GM19099 (cell line): ENCODE measurements at regions not wholly inside any gene's neighbourhood (a gene's known extent, or its start where the extent isn't known, plus 50 kb on each side); places are given as distances from the start of the nearest gene placed in this dataset.

Experiments used
- POLR2A ChIP-seq: IDR thresholded peaks from 3 replicates; pipeline ENCODE4 v1.6.1; 2011; ENCODE audit warnings: low read depth; ENCODE audit not compliant: insufficient read length; ENCODE audit errors: extremely low read depth

DNA sequence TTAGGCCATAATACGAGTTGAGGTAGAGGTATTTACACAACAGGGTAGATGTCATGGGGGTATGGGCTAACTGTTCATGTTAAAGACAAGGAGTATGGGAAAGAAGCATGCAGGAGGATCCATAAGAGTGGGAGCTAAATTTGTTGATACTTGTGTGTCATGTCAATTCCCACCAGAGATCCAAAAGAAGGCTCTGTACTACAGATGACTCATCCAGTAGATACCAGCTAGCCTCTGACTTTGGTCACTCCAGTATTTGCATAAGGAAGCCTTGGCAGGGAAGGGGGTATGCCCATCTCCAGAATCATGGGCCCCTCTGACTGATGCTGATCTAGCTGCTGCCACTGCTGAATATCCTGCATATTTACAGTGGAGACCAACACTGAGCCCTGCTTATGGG lies 743.7 kb upstream of the GRAMD2B start:
- no peak for TF ChIP-seq POLR2A

DNA sequence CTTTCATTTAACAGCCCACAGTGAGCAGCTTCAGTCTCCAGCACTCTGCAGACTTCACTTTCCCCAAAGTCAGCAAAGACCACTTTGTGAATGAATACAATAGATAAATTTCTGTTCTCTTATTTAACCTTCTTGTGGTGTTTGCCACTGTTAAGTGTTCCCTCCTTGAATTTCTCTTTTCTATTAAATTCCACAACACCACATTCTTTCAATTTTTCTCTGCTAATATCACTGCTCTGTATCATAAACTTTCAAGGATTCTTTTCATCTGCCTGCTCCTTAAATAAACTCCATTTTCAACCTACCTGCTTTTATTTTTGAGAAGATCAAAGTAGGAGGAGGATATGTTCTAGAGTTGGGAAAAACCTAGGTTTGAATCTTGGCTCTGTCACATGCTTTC lies 739.5 kb upstream of the GRAMD2B start:
- no peak for TF ChIP-seq POLR2A

DNA sequence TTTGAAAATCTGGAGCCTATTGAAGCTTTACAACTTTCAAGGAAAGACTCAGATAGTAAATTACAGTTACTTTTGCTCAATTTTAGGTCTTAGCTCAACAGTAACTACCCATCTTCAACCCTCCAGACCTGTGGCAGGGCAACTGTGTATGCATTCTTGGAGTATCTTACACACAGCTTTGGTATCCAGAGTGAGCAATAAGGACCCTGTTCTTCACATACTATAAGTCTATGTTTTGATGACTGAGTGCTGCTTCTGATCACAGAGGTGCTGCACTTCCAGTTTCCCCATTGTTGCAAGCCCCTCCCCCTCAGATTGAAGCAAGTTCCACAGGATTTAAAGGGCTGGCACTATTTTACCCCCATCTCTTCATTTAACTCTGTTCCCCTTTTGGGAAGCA lies 737.4 kb upstream of the GRAMD2B start:
- TF ChIP-seq POLR2A: no peak

DNA sequence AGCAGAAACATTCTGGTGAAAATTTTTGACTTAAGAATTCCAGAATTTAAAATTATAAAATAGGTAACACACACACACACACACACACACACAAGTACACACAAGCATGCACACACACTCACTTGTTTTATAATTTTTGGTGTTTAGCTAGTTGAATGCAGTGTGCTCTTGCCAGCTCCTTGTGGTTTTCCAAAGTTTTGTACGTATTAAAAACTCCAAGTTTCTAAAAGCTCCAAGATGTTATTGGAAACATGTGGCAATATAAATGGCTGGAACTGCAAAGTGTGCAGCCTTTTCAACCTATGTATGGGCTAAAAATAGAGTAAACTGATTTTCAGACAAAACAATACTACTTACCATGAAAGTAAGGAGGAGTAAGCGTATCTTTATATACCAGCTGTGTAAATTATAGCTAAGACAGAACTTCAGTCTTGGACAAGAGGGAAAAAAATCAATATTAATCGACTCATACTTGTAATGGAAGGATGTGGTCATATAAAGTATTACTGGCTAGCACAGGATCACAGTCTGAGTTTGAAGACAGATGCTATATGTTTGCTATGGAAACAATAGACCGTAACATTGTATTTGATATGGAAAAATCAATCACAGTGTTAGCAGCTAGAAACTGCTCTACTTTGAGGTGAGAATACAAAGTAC lies 727.1 kb upstream of the GRAMD2B start:
- TF ChIP-seq POLR2A: no peak

DNA sequence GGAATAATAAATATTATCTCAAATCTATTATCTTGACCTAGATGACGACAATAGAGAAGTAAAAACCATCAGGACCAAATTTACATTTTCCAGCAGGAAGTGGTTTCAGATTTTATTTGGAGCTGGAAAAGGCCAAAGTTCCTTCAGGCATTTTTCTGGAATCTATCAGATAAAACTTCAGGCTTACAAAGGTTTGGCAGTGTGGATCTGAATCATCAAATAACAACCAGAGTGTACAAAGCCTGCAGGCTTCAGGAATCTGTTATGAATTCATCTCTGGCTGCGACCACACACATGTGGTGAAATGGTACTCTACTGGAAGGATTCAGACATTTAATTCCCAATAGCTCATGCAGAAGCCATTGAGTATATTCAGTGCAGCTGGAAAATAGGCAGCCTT lies 726.4 kb upstream of the GRAMD2B start:
- TF ChIP-seq POLR2A: no peak

DNA sequence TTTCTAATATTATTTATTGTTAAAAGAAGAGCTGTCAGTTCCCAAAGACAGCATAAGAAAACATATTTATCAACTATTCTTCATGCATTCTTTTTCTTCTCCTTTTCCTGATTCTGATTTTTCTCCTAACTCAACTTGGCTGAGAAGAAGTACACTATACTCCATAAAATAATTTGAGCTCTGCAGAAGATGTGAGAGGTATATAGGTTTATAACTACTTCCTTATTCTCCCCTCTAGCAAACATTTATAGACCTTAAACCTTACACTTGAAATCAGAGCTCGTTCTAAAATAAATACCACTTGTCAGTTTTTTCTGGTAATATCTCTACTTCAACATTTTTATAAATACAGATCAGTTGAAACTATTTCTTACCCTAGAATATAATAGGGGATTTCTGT lies 724.8 kb upstream of the GRAMD2B start:
- no peak for TF ChIP-seq POLR2A

DNA sequence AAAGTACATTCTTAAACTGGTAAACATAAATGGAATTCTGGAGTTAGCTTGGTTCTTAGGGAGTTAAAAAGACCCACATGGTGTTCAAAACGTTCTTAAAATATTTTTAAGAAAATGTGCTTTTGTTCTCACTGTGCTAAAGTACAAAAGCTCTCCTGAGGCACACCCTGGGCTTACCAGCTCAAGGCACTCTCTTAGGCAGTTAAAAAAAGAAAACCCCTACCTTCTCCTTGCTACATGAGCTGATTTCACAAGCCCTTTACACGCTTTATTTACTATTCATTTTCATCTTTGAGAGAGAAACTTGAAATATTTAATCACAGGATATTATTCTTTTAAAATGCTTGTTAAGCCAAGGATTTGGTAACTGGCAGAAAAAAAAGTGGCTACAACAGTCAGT lies 723.3 kb upstream of the GRAMD2B start:
- TF ChIP-seq POLR2A: no peak

DNA sequence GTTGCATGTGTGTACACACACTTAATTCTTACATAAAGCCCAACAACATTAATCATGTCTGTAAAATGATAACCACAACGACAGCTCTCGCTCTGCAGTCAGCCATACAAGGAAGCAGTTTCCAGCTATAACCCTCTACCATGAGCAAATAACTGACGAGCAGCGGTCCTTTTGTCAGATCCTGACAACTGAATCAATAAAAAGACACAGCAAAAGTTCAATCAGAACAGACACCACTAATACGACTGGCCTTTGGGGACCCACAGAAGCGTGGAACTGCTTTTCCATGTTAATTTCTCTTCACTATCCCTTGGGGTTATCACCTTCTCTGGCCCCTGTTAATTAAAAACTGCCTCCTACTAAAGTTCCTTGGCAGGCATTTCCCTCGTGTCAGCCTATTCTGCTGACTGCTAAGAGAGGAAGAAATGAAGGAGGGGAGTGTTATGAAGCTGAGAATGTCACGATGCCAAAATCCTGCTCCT lies 722.8 kb upstream of the GRAMD2B start:
- no peak for TF ChIP-seq POLR2A

DNA sequence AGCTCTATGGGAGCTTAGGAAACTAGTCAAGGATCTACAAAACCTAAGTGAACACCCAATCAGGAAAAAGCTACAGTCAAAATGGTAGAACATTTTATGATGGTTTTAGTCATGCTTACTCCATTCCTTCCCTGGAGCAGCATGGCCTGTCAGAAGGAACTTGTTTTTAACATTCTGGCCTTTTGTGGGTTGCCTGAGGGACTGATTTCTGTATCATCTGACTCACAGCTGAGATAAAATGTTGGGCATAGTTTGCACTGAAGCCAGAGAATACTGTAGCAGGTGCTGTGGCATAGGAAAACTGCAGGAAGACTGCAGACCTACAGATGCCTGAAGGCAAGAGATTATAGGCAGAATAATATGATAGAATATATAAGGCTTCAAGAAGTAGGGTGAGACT lies 719.6 kb upstream of the GRAMD2B start:
- no peak for TF ChIP-seq POLR2A

DNA sequence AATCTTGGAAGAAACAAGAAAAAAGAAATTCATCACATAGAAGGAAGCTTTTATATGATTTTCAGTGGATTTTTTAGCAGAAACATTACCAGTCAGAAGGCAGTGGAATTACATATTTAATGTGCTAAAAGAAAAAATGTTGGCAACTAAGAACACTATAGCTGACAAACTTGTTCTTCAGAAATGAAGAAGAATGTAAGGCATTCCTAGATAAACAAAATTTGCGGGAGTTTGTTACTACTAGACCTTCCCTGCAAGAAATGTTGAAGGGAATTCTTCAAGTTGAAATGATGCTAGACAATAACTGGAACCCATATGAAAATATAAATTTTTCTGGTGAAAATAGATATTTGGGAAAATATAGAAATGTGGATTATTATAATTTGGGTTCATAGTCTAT lies 718.3 kb upstream of the GRAMD2B start:
- TF ChIP-seq POLR2A: no peak

DNA sequence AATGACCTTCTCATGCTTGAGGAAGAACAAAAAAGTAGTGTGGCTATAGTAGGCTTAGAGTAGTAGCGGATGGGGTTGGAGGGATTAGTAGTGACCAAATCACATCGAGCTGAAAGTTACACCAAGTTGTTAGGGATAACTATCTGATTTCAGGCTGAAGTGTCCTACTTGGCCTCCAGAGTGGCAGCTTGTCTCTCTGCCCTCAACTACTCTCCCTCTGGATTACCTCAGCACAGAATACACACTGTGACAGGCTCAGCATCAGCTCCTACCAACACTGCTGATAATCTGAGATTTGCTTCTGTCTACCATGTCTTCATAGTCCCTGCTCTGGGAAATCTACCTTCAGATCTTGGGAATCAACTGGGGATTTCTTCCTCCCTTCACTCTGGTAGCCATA lies 714.6 kb upstream of the GRAMD2B start:
- TF ChIP-seq POLR2A: no peak

DNA sequence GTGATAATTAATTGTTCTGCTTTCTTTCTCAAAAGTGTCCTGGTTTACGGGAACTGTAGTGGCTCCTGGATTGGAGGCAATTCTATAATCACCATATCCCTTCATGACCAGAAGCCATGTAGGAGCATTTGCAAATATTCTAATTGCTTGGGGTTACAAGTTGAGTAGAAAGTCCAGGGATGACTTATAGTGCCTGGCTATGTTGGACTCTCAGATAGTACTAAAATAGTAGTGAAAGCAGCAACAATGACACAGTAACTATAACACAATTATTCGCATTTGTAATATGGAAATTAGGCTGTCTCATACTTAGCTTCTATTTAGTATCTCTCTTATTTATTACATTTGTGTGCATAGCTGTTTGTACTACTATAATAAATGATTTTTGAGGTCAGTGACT lies 712.5 kb upstream of the GRAMD2B start:
- no peak for TF ChIP-seq POLR2A

DNA sequence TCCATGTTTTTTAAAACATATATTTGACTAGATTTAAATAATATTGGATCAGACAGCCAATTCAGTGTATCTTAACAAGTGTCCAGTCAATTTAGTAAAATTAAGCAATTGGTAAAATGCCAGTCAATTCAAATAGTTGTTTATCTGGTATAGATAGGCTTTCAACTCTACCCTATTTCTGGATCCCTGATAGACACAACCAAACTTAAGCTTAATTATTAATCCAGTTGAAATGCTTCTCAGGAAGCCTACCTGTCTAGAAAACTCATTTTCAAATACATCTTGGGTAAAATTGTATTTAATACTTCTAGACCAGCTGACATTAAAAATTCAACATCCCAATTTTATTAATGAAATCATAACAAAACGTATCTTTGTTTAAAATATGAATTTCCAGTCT lies 710.8 kb upstream of the GRAMD2B start:
- no peak for TF ChIP-seq POLR2A

DNA sequence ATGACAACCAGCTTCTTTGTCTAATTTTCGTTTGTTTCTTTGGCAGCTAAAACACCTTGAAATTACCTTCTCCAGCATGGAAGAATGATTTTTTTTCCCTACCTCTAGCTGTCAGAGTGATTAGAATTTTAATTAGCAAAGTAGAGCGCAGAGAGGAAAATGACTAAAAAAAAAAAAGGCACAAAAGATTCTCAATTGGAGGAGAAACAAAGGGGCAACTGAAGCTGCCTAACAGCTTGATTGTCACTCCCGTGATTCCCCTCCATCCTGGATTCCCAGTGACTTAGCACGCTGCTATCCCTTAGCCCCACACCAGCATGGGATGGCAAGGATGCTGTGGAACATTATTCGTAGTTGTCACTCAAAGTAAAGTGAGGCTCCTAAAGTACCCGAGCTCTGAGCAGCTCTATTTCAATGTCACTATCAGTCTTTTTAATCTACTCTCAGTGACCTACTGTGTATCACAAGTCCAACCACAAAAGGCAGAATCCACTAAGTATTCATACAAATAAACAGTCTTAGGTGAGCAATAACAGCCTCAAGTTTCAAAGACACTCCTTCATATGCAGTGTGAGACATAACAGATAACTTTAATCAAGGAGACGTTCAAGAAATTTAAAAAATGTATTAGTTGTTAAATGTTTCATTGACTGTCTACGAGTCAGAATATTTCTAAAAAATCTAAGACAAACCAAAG lies 710.0 kb upstream of the GRAMD2B start:
- TF ChIP-seq POLR2A: no peak

DNA sequence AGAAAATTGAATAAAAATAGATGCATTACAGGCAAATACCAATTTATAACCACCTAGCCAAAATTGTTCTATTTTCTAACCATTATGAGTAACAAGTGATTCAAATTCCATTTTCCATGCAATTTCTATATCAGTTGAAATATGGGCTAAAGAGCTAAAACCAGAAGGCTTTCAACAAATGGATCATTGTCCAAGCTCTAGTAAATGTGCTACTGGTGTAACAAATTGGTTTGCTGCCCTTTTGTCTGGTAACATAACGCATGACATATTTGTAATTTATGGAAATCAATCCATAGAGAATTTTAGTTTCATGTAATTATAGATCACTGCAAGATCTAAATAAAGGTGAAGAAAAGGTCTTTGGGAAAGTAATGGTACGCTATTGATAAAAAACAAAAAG lies 708.0 kb upstream of the GRAMD2B start:
- no peak for TF ChIP-seq POLR2A

DNA sequence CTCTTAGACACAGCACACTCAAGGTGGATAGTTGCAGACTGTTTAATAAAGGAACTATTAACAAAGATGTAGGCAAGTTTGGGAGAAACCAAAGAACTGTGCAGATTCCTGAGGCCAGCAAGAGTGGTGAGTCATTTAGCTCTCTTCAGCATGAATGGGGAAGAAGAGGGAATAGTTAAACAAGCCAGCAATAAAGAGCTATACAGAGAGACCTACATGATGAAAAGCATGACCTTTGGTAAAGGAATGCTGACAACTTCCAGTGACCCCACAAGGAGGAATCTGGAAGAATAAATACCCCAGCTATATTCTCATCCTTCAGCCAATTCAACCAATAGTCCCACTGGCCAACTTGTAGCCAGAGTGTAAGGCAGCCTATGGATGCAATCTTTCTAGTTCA lies 706.0 kb upstream of the GRAMD2B start:
- no peak for TF ChIP-seq POLR2A
